PC-9 (cell line): ENCODE measurements at regions not wholly inside any gene's neighbourhood (a gene's known extent, or its start where the extent isn't known, plus 50 kb on each side); places are given as distances from the start of the nearest gene placed in this dataset.

Source experiments
- BruUV-seq: library from RNA; stranded (reverse); fragments of 400-500 nt; replicated peaks from 2 replicates; lab custom pipeline; 2021; lab: Mats Ljungman, UMichigan
- CTCF ChIA-PET: fragments of 300-600 bp; sonication (Branson Sonifier 250); formaldehyde crosslinking; loops from one replicate; lab custom pipeline; 2022; ENCODE audit warnings: antibody characterized with exemption; lab: Charles Lee
- POLR2A ChIA-PET: fragments of 300-600 bp; sonication (Branson Sonifier 250); formaldehyde crosslinking; loops from one replicate; lab custom pipeline; 2022; ENCODE audit warnings: antibody characterized with exemption; ENCODE audit not compliant: unreplicated experiment; lab: Charles Lee
- DNase-seq, 2 experiments: peaks; one replicate each; pipeline versions ENCODE4 v3.0.0 to v3.0.0-alpha.2; 2015 to 2022; ENCODE audit warnings: mixed read lengths in 1 of 2
- H2AFZ ChIP-seq: fragments of 200-600 bp; sonication (generic); 2 replicates; pipeline ENCODE4 v1.8.1; 2017; ENCODE audit warnings: antibody characterized with exemption
- H3F3A ChIP-seq: fragments of 200-600 bp; sonication (generic); 2 replicates; pipeline ENCODE4 v1.8.1; 2017; ENCODE audit warnings: antibody characterized with exemption, mild to moderate bottlenecking, low read depth; ENCODE audit not compliant: insufficient read depth
- H3K27ac ChIP-seq: fragments of 200-600 bp; sonication (generic); 2 replicates; pipeline ENCODE4 v1.6.1; 2016; ENCODE audit warnings: mixed run types
- H3K27me3 ChIP-seq: fragments of 200-600 bp; sonication (generic); 2 replicates; pipeline ENCODE4 v1.6.1; 2016; ENCODE audit warnings: low read depth, mixed run types; ENCODE audit not compliant: insufficient read depth
- H3K36me3 ChIP-seq: fragments of 200-600 bp; sonication (generic); 2 replicates; pipeline ENCODE4 v1.6.1; 2016; ENCODE audit warnings: low read depth, mixed run types
- H3K4me1 ChIP-seq: fragments of 200-600 bp; sonication (generic); replicated peaks from 2 replicates; pipeline ENCODE4 v1.6.1; 2016; ENCODE audit warnings: mixed run types; ENCODE audit not compliant: insufficient read depth
- H3K4me2 ChIP-seq: fragments of 200-600 bp; sonication (generic); 2 replicates; pipeline ENCODE4 v1.6.1; 2017; ENCODE audit warnings: mixed run types
- H3K4me3 ChIP-seq: fragments of 200-600 bp; sonication (generic); 2 replicates; pipeline ENCODE4 v1.6.1; 2016; ENCODE audit warnings: mixed run types
- H3K79me2 ChIP-seq: fragments of 200-600 bp; sonication (generic); 2 replicates; pipeline ENCODE4 v1.6.1; 2017; ENCODE audit warnings: low read depth, mixed run types
- H3K9me2 ChIP-seq: fragments of 200-600 bp; sonication (generic); 2 replicates; pipeline ENCODE4 v1.8.1; 2017; ENCODE audit warnings: mild to moderate bottlenecking; ENCODE audit not compliant: insufficient read depth
- H3K9me3 ChIP-seq: fragments of 200-600 bp; sonication (generic); 2 replicates; pipeline ENCODE4 v1.8.1; 2016; ENCODE audit warnings: low read depth; ENCODE audit not compliant: insufficient read depth
- H4K20me1 ChIP-seq: fragments of 200-600 bp; sonication (generic); 2 replicates; pipeline ENCODE4 v1.8.1; 2017; ENCODE audit not compliant: insufficient read depth
- CTCF ChIP-seq: fragments of 200-600 bp; sonication (generic); conservative IDR thresholded peaks from 2 replicates; pipeline ENCODE4 v1.6.1; 2017; ENCODE audit warnings: mixed run types, antibody characterized with exemption, mild to moderate bottlenecking, moderate library complexity
- EZH2 ChIP-seq: fragments of 200-600 bp; sonication (generic); IDR thresholded peaks from 2 replicates; pipeline ENCODE4 v1.8.0; 2017; ENCODE audit warnings: antibody characterized with exemption, low read depth
- intact Hi-C: fragments of 100-400 bp; cut with micrococcal nuclease; formaldehyde crosslinking; loops from one replicate; pipeline ENCODE4 v1.10.0; 2022; ENCODE audit not compliant: unreplicated experiment

- no peaks in the 10 kb centered on the region; the same call in 1 of the 2 replicates for H3K9me2 ChIP-seq
- H3K27me3 ChIP-seq = no peaks in the 10 kb centered on the region
- no peaks in the 10 kb centered on the region for H4K20me1 ChIP-seq
- no peaks in the 10 kb centered on the region for H3K79me2 ChIP-seq
- no TSS peak for BruUV-seq
- no peak overlapping the region for H2AFZ ChIP-seq
- no peaks in the 10 kb centered on the region for H3K36me3 ChIP-seq
- H3K4me2 ChIP-seq = no peak overlapping the region
- H3K9me3 ChIP-seq = no peaks in the 10 kb centered on the region; the same call in 1 of the 2 replicates
- ChIA-PET POLR2A (no interaction called here), CTCF (no interaction called here)
- H3K27ac ChIP-seq = no peak overlapping the region
- H3F3A ChIP-seq = no peaks in the 10 kb centered on the region
- intact Hi-C loops = no loop called here
- DNase-seq = peak in 1 of 2 experiments; percentile 4
- H3K4me3 ChIP-seq = no peak overlapping the region
- H3K4me1 ChIP-seq = no peaks in the 10 kb centered on the region
- TF ChIP-seq EZH2 (no peak), CTCF (no peak)
Measured at GRCh38 chr11:39690856-39691255, 1768.6 kb downstream of the LRRC4C start.

GRCh38 chr11:39683951-39684554 lies 1775.4 kb downstream of the LRRC4C start:
- H3K4me1 ChIP-seq = no peaks in the 10 kb centered on the region
- DNase-seq = no peak
- TF ChIP-seq EZH2 (no peak), CTCF (no peak)

GRCh38 chr11:39683288-39683950 lies 1776.0 kb downstream of the LRRC4C start:
- no peaks in the 10 kb centered on the region for H3K27me3 ChIP-seq
- H3K4me3 ChIP-seq = no peak overlapping the region
- H3K79me2 ChIP-seq = no peaks in the 10 kb centered on the region
- CTCF ChIA-PET = no interaction called here
- no peaks in the 10 kb centered on the region for H3K9me2 ChIP-seq
- no peak for TF ChIP-seq EZH2
- TF ChIP-seq CTCF = no peak
- no peaks in the 10 kb centered on the region for H3K36me3 ChIP-seq
- intact Hi-C loops = no loop called here
- POLR2A ChIA-PET = no interaction called here
- H4K20me1 ChIP-seq = no peaks in the 10 kb centered on the region
- H3K4me1 ChIP-seq = no peaks in the 10 kb centered on the region
- H3K9me3 ChIP-seq = no peaks in the 10 kb centered on the region; the same call in 1 of the 2 replicates
- DNase-seq = no peak
- no peak overlapping the region for H2AFZ ChIP-seq
- H3K27ac ChIP-seq = no peak overlapping the region
- no TSS peak for BruUV-seq
- H3K4me2 ChIP-seq = no peak overlapping the region
- H3F3A ChIP-seq = no peaks in the 10 kb centered on the region

More at GRCh38 chr11:39683951-39684554, 1775.4 kb downstream of the LRRC4C start:
- no TSS peak for BruUV-seq
- Histone ChIP-seq H2AFZ (no peak overlapping the region), H3K4me2 (no peak overlapping the region), H4K20me1 (no peaks in the 10 kb centered on the region), H3K4me3 (no peak overlapping the region), H3K9me2 (no peaks in the 10 kb centered on the region), H3K36me3 (no peaks in the 10 kb centered on the region), H3K27ac (no peak overlapping the region), H3K9me3 (no peaks in the 10 kb centered on the region; the same call in 1 of the 2 replicates), H3K27me3 (no peaks in the 10 kb centered on the region), H3F3A (no peaks in the 10 kb centered on the region), H3K79me2 (no peaks in the 10 kb centered on the region)
- ChIA-PET CTCF (no interaction called here), POLR2A (no interaction called here)
- intact Hi-C loops = no loop called here
